Keratinocyte (primary cell): ENCODE measurements at regions not wholly inside any gene's neighbourhood (a gene's known extent, or its start where the extent isn't known, plus 50 kb on each side); places are given as distances from the start of the nearest gene placed in this dataset.

Experiments used
- DNase-seq: peaks from one replicate; pipeline ENCODE4 v3.0.0-alpha.2; 2011; ENCODE audit warnings: low read depth, missing footprints, low spot score
- FAIRE-seq: peaks from 2 replicates; lab custom pipeline; 2011; peaks lifted over from hg19 to GRCh38; lab: Jason Lieb, UNC
- H2AFZ ChIP-seq: 2 replicates; pipeline ENCODE4 v1.6.0; 2012; ENCODE audit warnings: low read length, control low read depth, inconsistent platforms; ENCODE audit not compliant: control insufficient read depth
- H3K27ac ChIP-seq: 2 replicates; pipeline ENCODE4 v1.5.1; 2011; ENCODE audit warnings: low read length; ENCODE audit not compliant: control insufficient read depth, insufficient read depth
- H3K27me3 ChIP-seq: 3 replicates; pipeline ENCODE4 v1.6.0; 2011; ENCODE audit warnings: low read length; ENCODE audit not compliant: control insufficient read depth, insufficient read depth; ENCODE audit errors: extremely low read depth
- H3K36me3 ChIP-seq, 2 experiments: 2 replicates in 1 of 2; 3 replicates in 1 of 2; pipeline ENCODE4 v1.5.1; 2011; ENCODE audit warnings: low read length in 2 of 2, mild to moderate bottlenecking in 1 of 2; ENCODE audit not compliant: control insufficient read depth in 2 of 2, insufficient read depth in 2 of 2; ENCODE audit errors: extremely low read depth in 1 of 2
- H3K4me1 ChIP-seq: 3 replicates; pipeline ENCODE4 v1.5.1; 2011; ENCODE audit warnings: low read length; ENCODE audit not compliant: control insufficient read depth, insufficient read depth; ENCODE audit errors: extremely low read depth
- H3K4me2 ChIP-seq: 3 replicates; pipeline ENCODE4 v1.6.0; 2011; ENCODE audit warnings: low read depth, low read length; ENCODE audit not compliant: control insufficient read depth, insufficient read depth; ENCODE audit errors: extremely low read depth
- H3K4me3 ChIP-seq, 3 experiments: fragments of 200-600 bp in 1 of 3; sonication (generic) in 1 of 3; 2 replicates in 2 of 3; 3 replicates in 1 of 3; pipeline ENCODE4 v1.5.1; 2011 to 2016; ENCODE audit warnings: low read length in 3 of 3, mild to moderate bottlenecking in 3 of 3, control low read depth in 2 of 3, inconsistent platforms in 1 of 3, low read depth in 1 of 3, mixed read lengths in 1 of 3, mixed run types in 1 of 3, moderate library complexity in 1 of 3; ENCODE audit not compliant: control insufficient read depth in 2 of 3, insufficient read depth in 2 of 3; ENCODE audit errors: extremely low read depth in 1 of 3
- H3K79me2 ChIP-seq: 2 replicates; pipeline ENCODE4 v1.6.0; 2012; ENCODE audit warnings: low read length; ENCODE audit not compliant: control insufficient read depth, insufficient read depth
- H3K9ac ChIP-seq: 3 replicates; pipeline ENCODE4 v1.6.0; 2011; ENCODE audit warnings: low read length; ENCODE audit not compliant: control insufficient read depth, insufficient read depth; ENCODE audit errors: extremely low read depth
- H3K9me1 ChIP-seq: 3 replicates; pipeline ENCODE4 v1.6.0; 2011; ENCODE audit warnings: low read length; ENCODE audit not compliant: control insufficient read depth, insufficient read depth; ENCODE audit errors: extremely low read depth
- H3K9me3 ChIP-seq: 2 replicates; pipeline ENCODE4 v1.5.1; 2012; ENCODE audit warnings: low read depth, low read length; ENCODE audit not compliant: control insufficient read depth
- H4K20me1 ChIP-seq: 3 replicates; pipeline ENCODE4 v1.6.0; 2011; ENCODE audit warnings: low read length; ENCODE audit not compliant: control insufficient read depth, insufficient read depth; ENCODE audit errors: extremely low read depth
- EZH2 ChIP-seq: IDR thresholded peaks from one replicate; pipeline ENCODE4 v1.6.1; 2012; ENCODE audit warnings: inconsistent platforms, mild to moderate bottlenecking, low read length, moderate library complexity
- dilution Hi-C: fragments of 300-500 bp; cut with MboI; formaldehyde crosslinking; loops from one replicate; pipeline ENCODE4 v1.7.0; 2020; ENCODE audit warnings: low sequenced_read_pairs; ENCODE audit not compliant: extremely low pct_ligation_motif_present
- TF ChIP-seq, protein P1 (sequence below), 3 experiments: IDR thresholded peaks in 1 of 3; conservative IDR thresholded peaks in 1 of 3; optimal IDR thresholded peaks in 1 of 3; 2 replicates in 2 of 3; 3 replicates in 1 of 3; pipeline versions ENCODE3 to v1.5.1; 2011; ENCODE audit warnings: low read length in 3 of 3, mild to moderate bottlenecking in 3 of 3, moderate library complexity in 2 of 3, control low read depth in 1 of 3, inconsistent platforms in 1 of 3; ENCODE audit not compliant: insufficient read depth in 2 of 3; ENCODE audit errors: extremely low read depth in 1 of 3

DNA sequence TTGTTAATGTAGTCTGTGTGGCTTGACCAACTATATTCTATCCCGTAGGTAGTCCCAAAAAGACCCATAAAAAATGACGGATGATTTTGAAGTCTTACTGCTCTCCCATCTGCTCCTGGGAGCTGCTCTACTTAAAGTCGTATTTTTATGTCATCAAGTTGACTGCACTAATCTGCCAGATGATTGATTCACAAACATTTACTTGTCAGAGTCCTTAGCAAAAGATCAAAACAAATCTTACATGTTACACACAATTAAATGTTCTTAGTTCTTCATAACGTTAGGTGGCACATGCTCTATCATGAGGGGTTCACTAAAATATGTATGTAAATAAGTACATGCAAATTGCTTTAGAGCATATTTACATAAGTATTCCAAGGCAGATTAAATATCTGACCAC lies 498.3 kb upstream of the LRRTM4 start:
- H3K4me1 ChIP-seq: no peaks in the 10 kb centered on the region
- H3K79me2 ChIP-seq: no peaks in the 10 kb centered on the region
- H3K4me2 ChIP-seq: no peak overlapping the region
- H3K27ac ChIP-seq: no peak overlapping the region
- no peaks in the 10 kb centered on the region for H3K9me3 ChIP-seq
- H2AFZ ChIP-seq: no peak overlapping the region
- DNase-seq (no peak), FAIRE-seq (no peak)
- H3K9ac ChIP-seq: no peak overlapping the region
- dilution Hi-C loops: no loop called here
- no peaks in the 10 kb centered on the region for H3K27me3 ChIP-seq
- no peak overlapping the region for H3K4me3 ChIP-seq
- TF ChIP-seq EZH2: no peak
- TF ChIP-seq, protein P1, sequence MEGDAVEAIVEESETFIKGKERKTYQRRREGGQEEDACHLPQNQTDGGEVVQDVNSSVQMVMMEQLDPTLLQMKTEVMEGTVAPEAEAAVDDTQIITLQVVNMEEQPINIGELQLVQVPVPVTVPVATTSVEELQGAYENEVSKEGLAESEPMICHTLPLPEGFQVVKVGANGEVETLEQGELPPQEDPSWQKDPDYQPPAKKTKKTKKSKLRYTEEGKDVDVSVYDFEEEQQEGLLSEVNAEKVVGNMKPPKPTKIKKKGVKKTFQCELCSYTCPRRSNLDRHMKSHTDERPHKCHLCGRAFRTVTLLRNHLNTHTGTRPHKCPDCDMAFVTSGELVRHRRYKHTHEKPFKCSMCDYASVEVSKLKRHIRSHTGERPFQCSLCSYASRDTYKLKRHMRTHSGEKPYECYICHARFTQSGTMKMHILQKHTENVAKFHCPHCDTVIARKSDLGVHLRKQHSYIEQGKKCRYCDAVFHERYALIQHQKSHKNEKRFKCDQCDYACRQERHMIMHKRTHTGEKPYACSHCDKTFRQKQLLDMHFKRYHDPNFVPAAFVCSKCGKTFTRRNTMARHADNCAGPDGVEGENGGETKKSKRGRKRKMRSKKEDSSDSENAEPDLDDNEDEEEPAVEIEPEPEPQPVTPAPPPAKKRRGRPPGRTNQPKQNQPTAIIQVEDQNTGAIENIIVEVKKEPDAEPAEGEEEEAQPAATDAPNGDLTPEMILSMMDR (optimal IDR thresholded peaks at IDR 0.05 in 1 of 3, IDR thresholded peaks at IDR 0.05 in 1 of 3, conservative IDR thresholded peaks at IDR 0.05 in 1 of 3; ENCODE audit: extremely low read depth in 1 of 3, insufficient read depth in 2 of 3, low read length in 3 of 3): no peak
- no peaks in the 10 kb centered on the region for H3K36me3 ChIP-seq
- H4K20me1 ChIP-seq: no peaks in the 10 kb centered on the region
- H3K9me1 ChIP-seq: no peaks in the 10 kb centered on the region

DNA sequence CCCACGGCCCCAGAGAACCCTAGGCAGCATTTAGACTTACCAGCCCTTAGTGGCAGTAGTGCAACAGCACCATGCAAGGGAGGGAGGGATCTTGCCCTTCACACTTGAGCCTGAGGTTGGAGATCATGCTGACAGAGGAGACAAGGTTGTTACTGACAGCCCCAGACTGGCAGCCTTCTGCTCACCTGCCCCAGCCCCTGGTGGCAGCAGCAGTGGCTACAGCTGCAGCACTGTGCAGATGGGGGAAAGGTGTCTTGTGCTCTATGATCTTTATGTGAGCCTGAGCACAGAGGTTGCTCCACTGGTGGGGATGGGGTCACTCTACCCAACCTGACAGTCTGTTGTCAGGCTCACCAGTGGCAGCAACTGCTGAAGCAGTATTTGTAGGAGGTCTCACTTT lies 501.2 kb upstream of the LRRTM4 start:
- Histone ChIP-seq H3K4me3 (no peak overlapping the region), H3K4me1 (no peaks in the 10 kb centered on the region), H2AFZ (no peak overlapping the region), H3K4me2 (no peak overlapping the region), H3K9me3 (no peaks in the 10 kb centered on the region), H3K9me1 (no peaks in the 10 kb centered on the region), H3K27ac (no peak overlapping the region), H4K20me1 (no peaks in the 10 kb centered on the region), H3K27me3 (no peaks in the 10 kb centered on the region), H3K36me3 (no peaks in the 10 kb centered on the region), H3K9ac (no peak overlapping the region), H3K79me2 (no peaks in the 10 kb centered on the region)
- FAIRE-seq (no peak), DNase-seq (no peak)
- dilution Hi-C loops: no loop called here
- TF ChIP-seq, protein P1 (optimal IDR thresholded peaks at IDR 0.05 in 1 of 3, IDR thresholded peaks at IDR 0.05 in 1 of 3, conservative IDR thresholded peaks at IDR 0.05 in 1 of 3; ENCODE audit: extremely low read depth in 1 of 3, insufficient read depth in 2 of 3, low read length in 3 of 3): no peak
- TF ChIP-seq EZH2: no peak
